Astrocyte (in vitro differentiated cells and primary cell): ENCODE measurements at regions not wholly inside any gene's neighbourhood (a gene's known extent, or its start where the extent isn't known, plus 50 kb on each side); places are given as distances from the start of the nearest gene placed in this dataset.
A peak's percentile ranks its signal among the peaks of the same experiment; 100 is the strongest.

Source experiments
- DNase-seq: peaks from one replicate; pipeline ENCODE4 v3.0.0-alpha.2; 2010; ENCODE audit warnings: low read depth
- FAIRE-seq: peaks from 2 replicates; lab custom pipeline; 2011; peaks lifted over from hg19 to GRCh38; lab: Jason Lieb, UNC
- H2AFZ ChIP-seq: 2 replicates; pipeline ENCODE4 v1.6.0; 2012; ENCODE audit warnings: low read depth, low read length, inconsistent platforms
- H3K27ac ChIP-seq: 2 replicates; pipeline ENCODE4 v1.5.1; 2011; ENCODE audit warnings: low read depth, low read length, inconsistent platforms
- H3K27me3 ChIP-seq: 2 replicates; pipeline ENCODE4 v1.6.0; 2011; ENCODE audit warnings: low read length, inconsistent platforms; ENCODE audit not compliant: insufficient read depth
- H3K36me3 ChIP-seq: 2 replicates; pipeline ENCODE4 v1.5.1; 2011; ENCODE audit warnings: low read length, inconsistent platforms; ENCODE audit not compliant: insufficient read depth
- H3K4me1 ChIP-seq: 2 replicates; pipeline ENCODE4 v1.5.1; 2011; ENCODE audit warnings: low read length, inconsistent platforms; ENCODE audit not compliant: insufficient read depth
- H3K4me2 ChIP-seq: 2 replicates; pipeline ENCODE4 v1.6.0; 2012; ENCODE audit warnings: low read length, inconsistent platforms
- H3K4me3 ChIP-seq: 2 replicates; pipeline ENCODE4 v1.5.1; 2011; ENCODE audit warnings: low read depth, mild to moderate bottlenecking, low read length, inconsistent platforms; ENCODE audit not compliant: insufficient read depth
- H3K79me2 ChIP-seq: 2 replicates; pipeline ENCODE4 v1.6.0; 2012; ENCODE audit warnings: mild to moderate bottlenecking, low read length, inconsistent platforms; ENCODE audit not compliant: insufficient read depth
- H3K9ac ChIP-seq: 2 replicates; pipeline ENCODE4 v1.6.0; 2012; ENCODE audit warnings: mild to moderate bottlenecking, low read length, inconsistent platforms
- H3K9me3 ChIP-seq: 2 replicates; pipeline ENCODE4 v1.5.1; 2012; ENCODE audit warnings: low read depth, mild to moderate bottlenecking, low read length, inconsistent platforms; ENCODE audit not compliant: insufficient read depth
- H4K20me1 ChIP-seq: 2 replicates; pipeline ENCODE4 v1.6.0; 2012; ENCODE audit warnings: low read length, inconsistent platforms; ENCODE audit not compliant: insufficient read depth
- H3K27ac Mint-ChIP-seq: one replicate; pipeline ENCODE4 v1.8.0; 2021; ENCODE audit warnings: mild to moderate bottlenecking, mixed read lengths; ENCODE audit not compliant: unreplicated experiment
- H3K27me3 Mint-ChIP-seq: one replicate; pipeline ENCODE4 v1.8.0; 2021; ENCODE audit warnings: low read depth, mixed read lengths; ENCODE audit not compliant: unreplicated experiment
- H3K36me3 Mint-ChIP-seq: one replicate; pipeline ENCODE4 v1.8.0; 2021; ENCODE audit warnings: low read depth, mixed read lengths; ENCODE audit not compliant: unreplicated experiment
- H3K4me1 Mint-ChIP-seq: one replicate; pipeline ENCODE4 v1.8.0; 2021; ENCODE audit warnings: low read depth, mixed read lengths; ENCODE audit not compliant: unreplicated experiment
- H3K4me3 Mint-ChIP-seq: one replicate; pipeline ENCODE4 v1.8.0; 2021; ENCODE audit warnings: mild to moderate bottlenecking, moderate library complexity, mixed read lengths; ENCODE audit not compliant: unreplicated experiment
- H3K9me3 Mint-ChIP-seq: one replicate; pipeline ENCODE4 v1.8.0; 2021; ENCODE audit warnings: mild to moderate bottlenecking, mixed read lengths; ENCODE audit not compliant: unreplicated experiment
- EZH2 ChIP-seq: IDR thresholded peaks from 2 replicates; pipeline ENCODE4 v1.6.1; 2012; ENCODE audit warnings: mild to moderate bottlenecking, low read length, inconsistent platforms; ENCODE audit not compliant: insufficient read depth
- TF ChIP-seq, protein P1 (sequence below): IDR thresholded peaks from 2 replicates; pipeline ENCODE4 v1.5.1; 2011; ENCODE audit warnings: low read depth, mild to moderate bottlenecking, inconsistent platforms, low read length, moderate library complexity; ENCODE audit not compliant: insufficient read depth

GRCh38 chr4:38591617-38592337 lies 72.2 kb upstream of the KLF3 start:
- Histone ChIP-seq H4K20me1 (no peaks in the 10 kb centered on the region), H3K9me3 (no peaks in the 10 kb centered on the region), H3K4me3 (no peak overlapping the region), H3K4me2 (no peak overlapping the region), H3K79me2 (no peaks in the 10 kb centered on the region), H2AFZ (peak overlapping the region; percentile 3), H3K9ac (no peak overlapping the region), H3K27me3 (peaks cover 4% of the 10 kb centered on the region), H3K27ac (no peak overlapping the region), H3K4me1 (no peaks in the 10 kb centered on the region), H3K36me3 (no peaks in the 10 kb centered on the region)
- H3K27ac Mint-ChIP-seq = no peak overlapping the region
- H3K9me3 Mint-ChIP-seq = no peaks in the 10 kb centered on the region
- no peak overlapping the region for H3K4me3 Mint-ChIP-seq
- FAIRE-seq = no peak
- peaks cover 8% of the 10 kb centered on the region for H3K4me1 Mint-ChIP-seq
- peaks cover 2% of the 10 kb centered on the region for H3K27me3 Mint-ChIP-seq
- no peak for DNase-seq
- no peak for TF ChIP-seq EZH2
- TF ChIP-seq, protein P1, sequence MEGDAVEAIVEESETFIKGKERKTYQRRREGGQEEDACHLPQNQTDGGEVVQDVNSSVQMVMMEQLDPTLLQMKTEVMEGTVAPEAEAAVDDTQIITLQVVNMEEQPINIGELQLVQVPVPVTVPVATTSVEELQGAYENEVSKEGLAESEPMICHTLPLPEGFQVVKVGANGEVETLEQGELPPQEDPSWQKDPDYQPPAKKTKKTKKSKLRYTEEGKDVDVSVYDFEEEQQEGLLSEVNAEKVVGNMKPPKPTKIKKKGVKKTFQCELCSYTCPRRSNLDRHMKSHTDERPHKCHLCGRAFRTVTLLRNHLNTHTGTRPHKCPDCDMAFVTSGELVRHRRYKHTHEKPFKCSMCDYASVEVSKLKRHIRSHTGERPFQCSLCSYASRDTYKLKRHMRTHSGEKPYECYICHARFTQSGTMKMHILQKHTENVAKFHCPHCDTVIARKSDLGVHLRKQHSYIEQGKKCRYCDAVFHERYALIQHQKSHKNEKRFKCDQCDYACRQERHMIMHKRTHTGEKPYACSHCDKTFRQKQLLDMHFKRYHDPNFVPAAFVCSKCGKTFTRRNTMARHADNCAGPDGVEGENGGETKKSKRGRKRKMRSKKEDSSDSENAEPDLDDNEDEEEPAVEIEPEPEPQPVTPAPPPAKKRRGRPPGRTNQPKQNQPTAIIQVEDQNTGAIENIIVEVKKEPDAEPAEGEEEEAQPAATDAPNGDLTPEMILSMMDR = no peak
- H3K36me3 Mint-ChIP-seq = no peaks in the 10 kb centered on the region

- H3K27ac ChIP-seq = no peak overlapping the region
- Mint-ChIP-seq H3K36me3 (no peaks in the 10 kb centered on the region), H3K4me3 (no peak overlapping the region)
Measured at GRCh38 chr4:38598489-38598888, 65.5 kb upstream of the KLF3 start.

More at GRCh38 chr4:38598489-38598888, 65.5 kb upstream of the KLF3 start:
- Histone ChIP-seq H4K20me1 (no peaks in the 10 kb centered on the region), H2AFZ (no peak overlapping the region), H3K36me3 (no peaks in the 10 kb centered on the region), H3K9me3 (no peaks in the 10 kb centered on the region), H3K4me1 (peaks cover 6% of the 10 kb centered on the region), H3K4me2 (no peak overlapping the region), H3K4me3 (no peak overlapping the region), H3K27me3 (no peaks in the 10 kb centered on the region), H3K9ac (no peak overlapping the region), H3K79me2 (no peaks in the 10 kb centered on the region)
- no peak overlapping the region for H3K27ac Mint-ChIP-seq
- no peak for DNase-seq
- H3K27me3 Mint-ChIP-seq = no peaks in the 10 kb centered on the region
- no peaks in the 10 kb centered on the region for H3K9me3 Mint-ChIP-seq
- peaks cover 8% of the 10 kb centered on the region for H3K4me1 Mint-ChIP-seq
- no peak for FAIRE-seq
- TF ChIP-seq, protein P1 = no peak
- TF ChIP-seq EZH2 = no peak
